Neuronal stem cell (in vitro differentiated cells): ENCODE measurements at regions not wholly inside any gene's neighbourhood (a gene's known extent, or its start where the extent isn't known, plus 50 kb on each side); places are given as distances from the start of the nearest gene placed in this dataset.

Experiments
- DNase-seq: peaks from one replicate; pipeline ENCODE4 v3.0.0-alpha.2; 2013; ENCODE audit warnings: low spot score
- H2AFZ ChIP-seq: one replicate; pipeline ENCODE4 v1.6.1; 2013; ENCODE audit warnings: mild to moderate bottlenecking, low read length, inconsistent platforms
- H2AK5ac ChIP-seq: 2 replicates; pipeline ENCODE4 v1.6.1; 2013; ENCODE audit warnings: low read depth, mild to moderate bottlenecking, inconsistent platforms, low read length, moderate library complexity, mixed read lengths
- H2BK120ac ChIP-seq: 2 replicates; pipeline ENCODE4 v1.6.1; 2013; ENCODE audit warnings: low read depth, mild to moderate bottlenecking, inconsistent platforms, low read length, moderate library complexity, mixed read lengths
- H2BK12ac ChIP-seq: one replicate; pipeline ENCODE4 v1.6.1; 2013; ENCODE audit warnings: low read length, inconsistent platforms
- H2BK15ac ChIP-seq: 2 replicates; pipeline ENCODE4 v1.6.1; 2013; ENCODE audit warnings: mild to moderate bottlenecking, low read length, inconsistent platforms, mixed read lengths
- H2BK5ac ChIP-seq: one replicate; pipeline ENCODE4 v1.6.1; 2013; ENCODE audit warnings: inconsistent platforms, mild to moderate bottlenecking, low read length, moderate library complexity
- H3K14ac ChIP-seq: one replicate; pipeline ENCODE4 v1.6.1; 2013; ENCODE audit warnings: low read length, inconsistent platforms
- H3K18ac ChIP-seq: 2 replicates; pipeline ENCODE4 v1.6.1; 2013; ENCODE audit warnings: low read length, inconsistent platforms
- H3K23ac ChIP-seq: 2 replicates; pipeline ENCODE4 v1.6.1; 2013; ENCODE audit warnings: low read depth, mild to moderate bottlenecking, mixed read lengths, low read length, inconsistent platforms; ENCODE audit not compliant: poor library complexity
- H3K27ac ChIP-seq: replicated peaks from 3 replicates; pipeline ENCODE4 v1.5.1; 2013; ENCODE audit warnings: low read length, inconsistent platforms
- H3K27me3 ChIP-seq, 3 experiments: 2 replicates each; pipeline ENCODE4 v1.6.1; 2013; ENCODE audit warnings: low read length in 3 of 3, mild to moderate bottlenecking in 2 of 3, inconsistent platforms in 1 of 3, low read depth in 1 of 3, mixed read lengths in 1 of 3, moderate library complexity in 1 of 3; ENCODE audit not compliant: control insufficient read depth in 3 of 3, insufficient read depth in 3 of 3
- H3K36me3 ChIP-seq, 2 donors: replicated peaks in 1 of 2; 2 replicates each; pipeline ENCODE4 v1.6.1; 2013; ENCODE audit warnings: low read length in 2 of 2; ENCODE audit not compliant: control insufficient read depth in 2 of 2, insufficient read depth in 2 of 2
- H3K4ac ChIP-seq: 2 replicates; pipeline ENCODE4 v1.6.1; 2013; ENCODE audit warnings: inconsistent platforms, mild to moderate bottlenecking, low read length, moderate library complexity
- H3K4me1 ChIP-seq, 2 donors: 1 replicate in 1 of 2; 2 replicates in 1 of 2; pipeline ENCODE4 v1.6.1; 2013; ENCODE audit warnings: low read length in 2 of 2, low read depth in 1 of 2; ENCODE audit not compliant: control insufficient read depth in 2 of 2, insufficient read depth in 1 of 2
- H3K4me2 ChIP-seq: one replicate; pipeline ENCODE4 v1.6.1; 2013; ENCODE audit warnings: mild to moderate bottlenecking, low read length, inconsistent platforms; ENCODE audit not compliant: insufficient read depth, poor library complexity, severe bottlenecking
- H3K4me3 ChIP-seq, 2 donors: 2 replicates each; pipeline ENCODE4 v1.5.1; 2013; ENCODE audit warnings: low read length in 2 of 2, mild to moderate bottlenecking in 2 of 2, inconsistent platforms in 1 of 2, moderate library complexity in 1 of 2
- H3K79me1 ChIP-seq: one replicate; pipeline ENCODE4 v1.6.1; 2013; ENCODE audit warnings: low read depth, mild to moderate bottlenecking, inconsistent platforms, low read length, moderate library complexity
- H3K9ac ChIP-seq: one replicate; pipeline ENCODE4 v1.6.1; 2013; ENCODE audit warnings: mild to moderate bottlenecking, low read depth, low read length, inconsistent platforms; ENCODE audit not compliant: poor library complexity
- H3K9me3 ChIP-seq, 2 donors: replicated peaks in 1 of 2; 2 replicates each; pipeline versions ENCODE3 to v1.6.1; 2013; ENCODE audit warnings: low read length in 2 of 2, mild to moderate bottlenecking in 2 of 2, inconsistent platforms in 1 of 2, low read depth in 1 of 2, mixed read lengths in 1 of 2, moderate library complexity in 1 of 2; ENCODE audit not compliant: control insufficient read depth in 2 of 2, insufficient read depth in 1 of 2
- H4K8ac ChIP-seq: one replicate; pipeline ENCODE4 v1.6.1; 2013; ENCODE audit warnings: low read depth, mild to moderate bottlenecking, inconsistent platforms, low read length, moderate library complexity
- H4K91ac ChIP-seq: one replicate; pipeline ENCODE4 v1.6.1; 2013; ENCODE audit warnings: low read length, low read depth, mild to moderate bottlenecking, inconsistent platforms; ENCODE audit not compliant: poor library complexity
- WGBS, 2 donors: extraction: QIAGEN DNeasy Blood & Tissue Kit; methylation state at CpG; one replicate each; pipeline ENCODE4 v1.1.7; 2013; ENCODE audit warnings: missing lambda C conversion rate in 2 of 2, mixed read lengths in 1 of 2; ENCODE audit not compliant: insufficient read length in 2 of 2, insufficient replicate concordance in 1 of 2; ENCODE audit errors: extremely low coverage in 2 of 2; 5-methylcytosine and 5-hydroxymethylcytosine counted together

GRCh38 chr1:232106415-232106814 lies 479.8 kb downstream of the DISC1 start:
- no peak overlapping the region for H3K4me2 ChIP-seq
- H3K14ac ChIP-seq, result no peak overlapping the region
- no peak overlapping the region for H2AFZ ChIP-seq
- H3K9ac ChIP-seq, result no peak overlapping the region
- DNase-seq, result no peak
- H3K4me1 ChIP-seq, result peaks cover 24 to 25% of the 10 kb centered on the region in 2 donors
- no peak overlapping the region for H2AK5ac ChIP-seq
- H3K23ac ChIP-seq, result no peak overlapping the region
- no peak overlapping the region for H2BK12ac ChIP-seq
- no peak overlapping the region for H4K91ac ChIP-seq
- H4K8ac ChIP-seq, result no peak overlapping the region
- WGBS, 2 donors, result no CpG with 5 or more reads among the region's 4 CpGs
- no peaks in the 10 kb centered on the region for H3K9me3 ChIP-seq
- no peak overlapping the region for H2BK5ac ChIP-seq
- no peak overlapping the region for H3K4ac ChIP-seq
- no peaks in the 10 kb centered on the region for H3K79me1 ChIP-seq
- H3K18ac ChIP-seq, result no peak overlapping the region
- no peak overlapping the region for H3K4me3 ChIP-seq
- no peak overlapping the region for H2BK15ac ChIP-seq
- H3K27ac ChIP-seq, result no peak overlapping the region
- no peaks in the 10 kb centered on the region for H3K27me3 ChIP-seq
- no peak overlapping the region for H2BK120ac ChIP-seq
- H3K36me3 ChIP-seq, result no peaks in the 10 kb centered on the region

GRCh38 chr1:232105561-232105960 lies 479.0 kb downstream of the DISC1 start:
- Histone ChIP-seq H2BK15ac (no peak overlapping the region), H3K4me1 (peaks cover 20 to 22% of the 10 kb centered on the region in 2 donors), H3K27me3 (no peaks in the 10 kb centered on the region), H3K79me1 (no peaks in the 10 kb centered on the region), H2AFZ (peak overlapping the region; percentile 71), H3K4me2 (no peak overlapping the region), H3K23ac (no peak overlapping the region), H4K91ac (no peak overlapping the region), H4K8ac (no peak overlapping the region), H3K9me3 (peaks cover 0 to 4% of the 10 kb centered on the region in 2 donors), H3K4me3 (no peak overlapping the region), H3K14ac (no peak overlapping the region), H3K9ac (no peak overlapping the region), H3K27ac (no peak overlapping the region), H3K18ac (peak overlapping the region; percentile 81), H3K4ac (no peak overlapping the region), H3K36me3 (no peaks in the 10 kb centered on the region), H2BK120ac (no peak overlapping the region), H2BK12ac (no peak overlapping the region), H2AK5ac (peak overlapping the region; percentile 10), H2BK5ac (no peak overlapping the region)
- no CpG with 5 or more reads among the region's 7 CpGs for WGBS, 2 donors
- DNase-seq, result no peak

- Histone ChIP-seq H3K36me3 (no peaks in the 10 kb centered on the region), H3K9me3 (peaks cover 2 to 13% of the 10 kb centered on the region in 2 donors), H2AK5ac (no peak overlapping the region), H3K23ac (no peak overlapping the region), H2BK15ac (no peak overlapping the region), H3K79me1 (no peaks in the 10 kb centered on the region), H3K18ac (no peak overlapping the region), H3K4me2 (no peak overlapping the region), H2BK12ac (no peak overlapping the region), H2BK5ac (no peak overlapping the region), H3K27ac (no peak overlapping the region), H2BK120ac (no peak overlapping the region), H3K27me3 (no peaks in the 10 kb centered on the region), H4K8ac (no peak overlapping the region), H2AFZ (no peak overlapping the region), H3K4me3 (no peak overlapping the region), H3K4ac (no peak overlapping the region), H3K4me1 (peaks cover 7 to 12% of the 10 kb centered on the region in 2 donors), H4K91ac (no peak overlapping the region), H3K9ac (no peak overlapping the region), H3K14ac (no peak overlapping the region)
- WGBS, 2 donors, result no CpG with 5 or more reads among the region's 1 CpG
- no peak for DNase-seq
Observed at GRCh38 chr1:232101231-232101630, 474.6 kb downstream of the DISC1 start.

GRCh38 chr1:232096751-232097150 lies 470.2 kb downstream of the DISC1 start:
- H3K4me1 ChIP-seq, result peaks cover 0 to 3% of the 10 kb centered on the region in 2 donors
- H2AK5ac ChIP-seq, result no peak overlapping the region
- DNase-seq, result no peak
- H3K18ac ChIP-seq, result no peak overlapping the region
- no CpG with 5 or more reads among the region's 3 CpGs for WGBS, 2 donors
- no peak overlapping the region for H2BK15ac ChIP-seq
- no peak overlapping the region for H2BK5ac ChIP-seq
- H3K9ac ChIP-seq, result no peak overlapping the region
- no peak overlapping the region for H4K8ac ChIP-seq
- no peaks in the 10 kb centered on the region for H3K27me3 ChIP-seq
- H3K4ac ChIP-seq, result no peak overlapping the region
- peaks cover 2 to 13% of the 10 kb centered on the region in 2 donors for H3K9me3 ChIP-seq
- no peak overlapping the region for H3K14ac ChIP-seq
- no peak overlapping the region for H2AFZ ChIP-seq
- no peaks in the 10 kb centered on the region for H3K36me3 ChIP-seq
- H3K23ac ChIP-seq, result no peak overlapping the region
- H3K79me1 ChIP-seq, result no peaks in the 10 kb centered on the region
- H3K27ac ChIP-seq, result no peak overlapping the region
- H2BK120ac ChIP-seq, result no peak overlapping the region
- H2BK12ac ChIP-seq, result no peak overlapping the region
- no peak overlapping the region for H4K91ac ChIP-seq
- H3K4me3 ChIP-seq, result no peak overlapping the region
- H3K4me2 ChIP-seq, result no peak overlapping the region
